ENCODE measurements at regions not wholly inside any gene's neighbourhood (a gene's known extent, or its start where the extent isn't known, plus 50 kb on each side); places are given as distances from the start of the nearest gene placed in this dataset.
A peak's percentile ranks its signal among the peaks of the same experiment; 100 is the strongest.

DNA sequence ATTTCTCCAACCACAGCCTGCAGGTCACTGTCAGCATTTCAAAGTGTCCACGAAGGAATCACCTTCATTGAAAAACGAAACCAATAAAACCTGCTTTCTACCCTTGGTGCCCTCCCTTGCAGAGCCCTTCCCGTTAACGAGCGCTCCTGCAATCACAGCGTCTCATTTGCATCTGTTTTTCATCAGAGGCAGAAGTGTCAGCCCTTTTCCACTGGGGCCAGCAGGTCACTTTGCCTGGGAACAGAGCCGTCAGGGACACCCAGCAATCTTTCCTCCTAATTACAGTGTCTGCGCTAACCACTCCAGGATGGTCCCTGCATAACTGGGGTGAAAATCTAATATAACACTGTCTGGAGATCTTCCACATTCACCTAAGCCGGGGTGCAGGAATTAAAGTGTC, 85.3 kb downstream of the PSMG1 start:
- H3K27ac Mint-ChIP-seq, result peak overlapping the region in 1 of 6 donors; percentile 64
- peaks cover 10 to 23% (median 17%) of the 10 kb centered on the region in 3 donors for H3K4me1 Mint-ChIP-seq
- no peak for DNase-seq
- H3K9me3 Mint-ChIP-seq, result no peaks in the 10 kb centered on the region
- H3K4me3 Mint-ChIP-seq, result no peak overlapping the region
- H3K36me3 Mint-ChIP-seq, result no peaks in the 10 kb centered on the region
- ATAC-seq (ENCODE audit: low read depth in 2 of 2), result no peak
- H3K27me3 Mint-ChIP-seq, result peaks cover 0 to 3% (median 0%) of the 10 kb centered on the region in 3 donors

DNA sequence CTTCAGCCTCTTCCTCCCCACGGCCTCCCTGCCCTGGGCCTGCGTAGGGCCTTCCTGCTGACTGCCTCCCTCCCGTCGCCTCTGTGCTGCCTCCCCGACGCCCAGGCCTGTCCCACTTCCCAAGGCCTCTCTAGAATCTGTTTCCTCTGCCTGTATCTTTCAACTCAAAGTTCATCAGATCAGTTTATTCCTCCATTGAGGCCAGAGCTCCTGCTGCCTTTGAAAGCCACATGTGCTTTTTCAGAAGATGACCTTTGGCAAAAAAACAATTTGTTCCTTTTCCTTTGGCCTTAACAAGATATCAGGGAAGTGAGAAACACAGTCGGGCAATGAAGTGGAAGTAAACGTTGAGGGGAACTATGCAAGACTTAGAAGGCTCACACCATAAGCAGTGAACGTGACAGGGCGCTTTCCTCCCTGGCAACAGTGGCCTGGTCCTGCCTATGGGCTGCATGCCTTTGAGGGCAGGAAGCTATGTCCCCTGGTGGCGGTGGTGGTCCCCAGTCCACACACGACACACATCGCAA, 85.9 kb downstream of the PSMG1 start:
- Mint-ChIP-seq H3K9me3 (no peaks in the 10 kb centered on the region), H3K27ac (peak overlapping the region in 1 of 6 donors; percentile 5), H3K4me1 (peaks cover 10 to 23% (median 17%) of the 10 kb centered on the region in 3 donors), H3K27me3 (no peaks in the 10 kb centered on the region), H3K36me3 (no peaks in the 10 kb centered on the region), H3K4me3 (no peak overlapping the region)
- no peak for ATAC-seq (ENCODE audit: low read depth in 2 of 2)
- no peak for DNase-seq

- no peaks in the 10 kb centered on the region for H3K36me3 Mint-ChIP-seq
- H3K9me3 Mint-ChIP-seq, result no peaks in the 10 kb centered on the region
- H3K27me3 Mint-ChIP-seq, result no peaks in the 10 kb centered on the region
- no peak overlapping the region for H3K4me3 Mint-ChIP-seq
- H3K4me1 Mint-ChIP-seq, result peaks cover 10 to 23% (median 17%) of the 10 kb centered on the region in 3 donors
- DNase-seq (no peak), ATAC-seq (ENCODE audit: low read depth in 2 of 2) (no peak)
- no peak overlapping the region for H3K27ac Mint-ChIP-seq
Measured at GRCh38 chr21:39096754-39097153, 86.5 kb downstream of the PSMG1 start.

DNA sequence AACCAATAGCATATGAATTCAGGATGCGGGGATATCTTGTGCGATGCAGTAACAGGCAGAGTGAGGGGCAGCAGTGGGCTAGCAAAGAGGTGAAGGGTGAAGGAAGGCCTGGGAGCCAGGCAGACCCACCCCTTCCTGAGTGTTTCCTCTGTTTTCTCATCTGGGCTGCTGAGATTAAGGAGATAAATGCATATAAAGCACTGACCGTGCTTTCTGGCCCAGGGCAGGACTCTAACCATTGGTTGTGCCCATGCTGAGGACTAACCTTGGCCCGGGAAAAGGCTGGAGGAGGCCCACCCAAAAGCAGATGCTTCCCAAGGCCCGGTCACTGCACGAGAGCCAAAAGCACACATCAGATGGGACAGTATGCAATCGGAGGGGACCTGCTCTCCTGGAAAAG, 87.6 kb downstream of the PSMG1 start:
- Mint-ChIP-seq H3K4me3 (no peak overlapping the region), H3K36me3 (no peaks in the 10 kb centered on the region), H3K9me3 (no peaks in the 10 kb centered on the region), H3K27me3 (no peaks in the 10 kb centered on the region), H3K4me1 (peaks cover 10 to 23% (median 17%) of the 10 kb centered on the region in 3 donors), H3K27ac (no peak overlapping the region)
- DNase-seq (no peak), ATAC-seq (ENCODE audit: low read depth in 2 of 2) (no peak)

- no peak for DNase-seq
- H3K9me3 Mint-ChIP-seq, result no peaks in the 10 kb centered on the region
- no peak for ATAC-seq (ENCODE audit: low read depth in 2 of 2)
Measured at GRCh38 chr21:39094847-39095579, 88.2 kb downstream of the PSMG1 start.

GRCh38 chr21:39094087-39094780, 89.0 kb downstream of the PSMG1 start:
- DNase-seq, result no peak
- H3K9me3 Mint-ChIP-seq, result no peaks in the 10 kb centered on the region
- no peaks in the 10 kb centered on the region for H3K27me3 Mint-ChIP-seq
- no peak overlapping the region for H3K4me3 Mint-ChIP-seq
- peak overlapping the region in 2 of 6 donors; percentile 22 to 81 for H3K27ac Mint-ChIP-seq
- no peaks in the 10 kb centered on the region for H3K36me3 Mint-ChIP-seq
- peaks cover 10 to 23% (median 17%) of the 10 kb centered on the region in 3 donors for H3K4me1 Mint-ChIP-seq
- peak in 1 of 2 donors; percentile 28 for ATAC-seq (ENCODE audit: low read depth in 2 of 2)

More at GRCh38 chr21:39094847-39095579, 88.2 kb downstream of the PSMG1 start:
- no peaks in the 10 kb centered on the region for H3K36me3 Mint-ChIP-seq
- no peak overlapping the region for H3K4me3 Mint-ChIP-seq
- H3K27me3 Mint-ChIP-seq, result no peaks in the 10 kb centered on the region
- H3K4me1 Mint-ChIP-seq, result peaks cover 10 to 23% (median 17%) of the 10 kb centered on the region in 3 donors
- no peak overlapping the region for H3K27ac Mint-ChIP-seq

GRCh38 chr21:39093526-39093925, 89.7 kb downstream of the PSMG1 start:
- Mint-ChIP-seq H3K27ac (peak overlapping the region in 1 of 6 donors; percentile 54), H3K36me3 (no peaks in the 10 kb centered on the region), H3K27me3 (no peaks in the 10 kb centered on the region), H3K9me3 (no peaks in the 10 kb centered on the region), H3K4me3 (no peak overlapping the region), H3K4me1 (peaks cover 10 to 23% (median 17%) of the 10 kb centered on the region in 3 donors)
- ATAC-seq (ENCODE audit: low read depth in 2 of 2) (no peak), DNase-seq (no peak)

DNA sequence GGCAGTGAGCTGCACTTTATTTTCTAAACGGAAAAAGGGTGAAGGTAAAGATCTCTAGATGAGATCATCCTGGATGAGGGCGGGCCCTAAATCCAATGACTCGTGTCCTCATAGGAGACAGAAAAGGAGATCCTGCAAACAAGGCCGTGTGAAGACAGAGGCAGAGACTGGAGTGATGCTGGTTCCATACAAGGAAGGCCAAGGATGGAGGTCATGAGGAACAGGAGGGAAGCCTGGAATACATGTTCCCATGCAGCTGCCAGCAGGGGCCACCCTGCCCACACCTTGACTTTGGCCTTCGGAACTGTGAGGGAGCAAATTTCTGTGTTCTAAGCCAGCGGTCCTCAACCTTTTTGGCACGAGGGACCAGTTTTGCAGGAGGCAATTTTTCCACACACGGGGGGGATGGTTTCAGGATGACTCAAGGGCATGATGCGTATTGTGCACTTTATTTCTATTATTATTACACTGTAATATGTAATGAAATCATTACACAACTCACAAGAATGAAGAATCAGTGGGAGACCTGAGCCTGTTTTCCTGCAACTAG, 94.3 kb downstream of the PSMG1 start:
- no peaks in the 10 kb centered on the region for H3K9me3 Mint-ChIP-seq
- no peak overlapping the region for H3K4me3 Mint-ChIP-seq
- no peak overlapping the region for H3K27ac Mint-ChIP-seq
- ATAC-seq (ENCODE audit: low read depth in 2 of 2) (no peak), DNase-seq (no peak)
- peaks cover 4 to 9% (median 6%) of the 10 kb centered on the region in 3 donors for H3K27me3 Mint-ChIP-seq
- H3K36me3 Mint-ChIP-seq, result no peaks in the 10 kb centered on the region
- peaks cover 2 to 7% (median 3%) of the 10 kb centered on the region in 3 donors for H3K4me1 Mint-ChIP-seq

- Mint-ChIP-seq H3K4me3 (no peak overlapping the region), H3K27me3 (peaks cover 6 to 9% (median 9%) of the 10 kb centered on the region in 3 donors), H3K4me1 (no peaks in the 10 kb centered on the region), H3K36me3 (no peaks in the 10 kb centered on the region), H3K27ac (peak overlapping the region in 1 of 6 donors; percentile 32), H3K9me3 (no peaks in the 10 kb centered on the region)
- no peak for DNase-seq
- no peak for ATAC-seq (ENCODE audit: low read depth in 2 of 2)
Measured at GRCh38 chr21:39088031-39088370, 95.2 kb downstream of the PSMG1 start.

DNA sequence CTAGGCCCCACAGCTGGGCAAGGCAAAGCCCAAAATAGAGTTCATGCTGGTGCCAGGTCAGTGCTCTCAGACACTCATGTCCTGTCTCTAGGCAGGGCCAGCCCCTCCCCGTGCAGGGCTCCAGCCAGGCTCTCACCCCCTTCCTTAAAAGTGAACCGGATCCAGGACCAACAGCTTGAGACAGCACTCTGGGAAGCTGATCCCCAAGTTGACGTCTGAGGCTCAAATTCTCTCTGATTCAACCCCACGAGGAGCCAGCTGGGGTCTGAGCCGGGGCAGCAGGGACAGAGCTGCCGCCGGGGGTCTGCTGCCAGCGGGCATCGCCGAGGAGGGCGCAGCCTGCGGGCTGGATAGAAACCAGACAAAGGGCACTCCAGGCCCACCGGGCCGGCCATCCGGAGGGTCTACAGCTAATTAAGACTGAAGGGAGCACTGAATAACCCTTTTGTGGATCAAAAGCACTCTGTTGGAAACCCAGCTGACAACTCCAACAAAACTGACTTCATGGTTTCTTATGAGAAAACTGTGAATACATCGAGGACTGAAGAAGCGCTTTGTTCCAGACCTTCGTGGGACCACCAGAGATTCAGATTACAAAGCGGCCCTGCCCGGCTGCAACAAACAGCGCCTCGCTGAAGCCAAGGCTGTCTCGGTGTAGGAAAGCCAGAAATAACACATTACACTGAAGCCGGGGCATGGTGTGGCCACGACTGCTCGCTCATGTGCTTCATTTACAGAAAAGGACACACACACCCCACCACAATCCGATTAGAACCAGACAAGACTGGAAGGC, 95.8 kb downstream of the PSMG1 start:
- Mint-ChIP-seq H3K36me3 (no peaks in the 10 kb centered on the region), H3K27me3 (peaks cover 6 to 9% (median 9%) of the 10 kb centered on the region in 3 donors), H3K4me1 (no peaks in the 10 kb centered on the region), H3K27ac (peak overlapping the region in 1 of 6 donors; percentile 32), H3K4me3 (no peak overlapping the region), H3K9me3 (no peaks in the 10 kb centered on the region)
- DNase-seq (no peak), ATAC-seq (ENCODE audit: low read depth in 2 of 2) (no peak)

DNA sequence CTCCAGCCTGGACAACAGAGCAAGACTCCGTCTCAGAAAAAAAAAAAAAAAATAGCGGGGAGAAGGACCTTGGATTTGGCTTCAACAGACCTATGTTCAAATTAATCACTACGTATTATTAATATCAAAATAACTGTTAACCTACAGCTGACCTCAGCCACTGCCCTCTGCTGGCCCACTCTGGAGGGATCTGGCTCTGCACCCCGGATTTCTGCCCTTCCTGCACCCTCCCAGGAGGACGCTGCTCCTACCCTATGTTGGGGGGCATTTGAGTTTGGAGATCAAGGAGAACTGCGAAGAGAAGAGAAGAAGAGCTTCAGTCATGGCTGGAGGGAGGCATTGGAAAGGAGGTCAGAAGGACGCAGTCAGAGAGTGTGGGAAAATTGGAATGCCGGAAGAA, 96.7 kb downstream of the PSMG1 start:
- Mint-ChIP-seq H3K4me1 (no peaks in the 10 kb centered on the region), H3K27me3 (peaks cover 6 to 9% (median 9%) of the 10 kb centered on the region in 3 donors), H3K9me3 (no peaks in the 10 kb centered on the region), H3K27ac (peak overlapping the region in 1 of 6 donors; percentile 56), H3K36me3 (no peaks in the 10 kb centered on the region), H3K4me3 (no peak overlapping the region)
- DNase-seq (no peak), ATAC-seq (ENCODE audit: low read depth in 2 of 2) (no peak)

DNA sequence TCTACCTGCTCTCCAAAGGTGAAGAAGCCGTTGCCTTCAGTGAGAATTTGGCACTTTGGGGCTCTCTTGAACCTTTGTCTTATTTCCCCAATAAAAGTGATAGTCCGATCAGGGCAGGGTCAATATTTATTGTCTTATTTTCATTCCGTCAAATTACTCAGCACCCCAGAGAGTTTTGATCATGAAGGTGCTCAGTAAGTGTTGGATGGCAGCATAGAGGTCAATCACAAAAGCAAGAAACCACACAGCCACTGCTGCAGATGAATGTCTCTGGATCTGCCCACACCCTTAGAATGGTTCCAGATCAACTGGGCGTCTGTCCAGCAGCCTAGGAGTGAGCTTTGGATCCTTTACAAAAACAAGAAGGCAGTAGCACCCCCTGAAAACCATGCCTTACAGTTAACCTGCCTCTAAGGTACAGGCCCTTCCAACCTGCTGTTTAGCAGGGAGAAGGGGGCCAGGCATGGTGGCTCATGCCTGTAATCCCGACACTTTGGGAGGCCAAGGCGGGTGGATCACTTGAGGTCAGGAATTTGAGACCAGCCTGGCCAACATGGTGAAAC, 97.3 kb downstream of the PSMG1 start:
- H3K4me1 Mint-ChIP-seq, result no peaks in the 10 kb centered on the region
- H3K9me3 Mint-ChIP-seq, result no peaks in the 10 kb centered on the region
- H3K27me3 Mint-ChIP-seq, result peaks cover 6 to 9% (median 9%) of the 10 kb centered on the region in 3 donors
- H3K27ac Mint-ChIP-seq, result peak overlapping the region in 1 of 6 donors; percentile 22
- DNase-seq (no peak), ATAC-seq (ENCODE audit: low read depth in 2 of 2) (no peak)
- no peak overlapping the region for H3K4me3 Mint-ChIP-seq
- no peaks in the 10 kb centered on the region for H3K36me3 Mint-ChIP-seq

Data from naive B cell (primary cell).